Esophagus muscularis mucosa (tissue), 3 donors: ENCODE measurements at regions not wholly inside any gene's neighbourhood (a gene's known extent, or its start where the extent isn't known, plus 50 kb on each side); places are given as distances from the start of the nearest gene placed in this dataset.

Experiments
- CTCF ChIP-seq, 3 experiments: fragments of 200-600 bp in 2 of 3; fragments of 450-650 bp in 1 of 3; sonication (generic) in 2 of 3; IDR thresholded peaks; one replicate each; pipeline ENCODE4 v1.5.1; 2017 to 2019; ENCODE audit warnings: antibody characterized with exemption in 3 of 3, mild to moderate bottlenecking in 2 of 3, moderate library complexity in 1 of 3
- POLR2A ChIP-seq: fragments of 450-650 bp; IDR thresholded peaks from one replicate; pipeline ENCODE4 v1.6.1; 2017; ENCODE audit warnings: antibody characterized with exemption, moderate library complexity, mild to moderate bottlenecking, low read depth
- POLR2AphosphoS5 ChIP-seq, 2 donors: sonication (generic); formaldehyde crosslinking; IDR thresholded peaks; one replicate each; pipeline ENCODE4 v1.6.1; 2017; ENCODE audit warnings: antibody characterized with exemption in 2 of 2

GRCh38 chr15:98480844-98481243 lies 167.5 kb upstream of the IGF1R start:
- no peak for TF ChIP-seq CTCF (IDR thresholded peaks at IDR 0.05)
- TF ChIP-seq POLR2A, result no peak
- no peak for TF ChIP-seq POLR2AphosphoS5 (IDR thresholded peaks at IDR 0.05)
